Stimulated activated CD4-positive, alpha-beta T cell treated with anti-CD3 and anti-CD28 coated beads, Interleukin-2, amount 100 ng/mL, for 24 hours (primary cell): ENCODE measurements at regions not wholly inside any gene's neighbourhood (a gene's known extent, or its start where the extent isn't known, plus 50 kb on each side); places are given as distances from the start of the nearest gene placed in this dataset.

Experiments
- DNase-seq, 2 donors: peaks; one replicate each; pipeline ENCODE4 v3.0.0-alpha.2; 2020

GRCh38 chr2:107242811-107243210, 356.8 kb upstream of the ST6GAL2 start:
- DNase-seq = no peak

GRCh38 chr2:107248932-107249331, 363.0 kb upstream of the ST6GAL2 start:
- no peak for DNase-seq

- DNase-seq = no peak
Observed at GRCh38 chr2:107255744-107256143, 369.8 kb upstream of the ST6GAL2 start.

GRCh38 chr2:107258531-107259407, 372.8 kb upstream of the ST6GAL2 start:
- no peak for DNase-seq

GRCh38 chr2:107259408-107260195, 373.6 kb upstream of the ST6GAL2 start:
- DNase-seq = no peak

GRCh38 chr2:107263628-107264027, 377.7 kb upstream of the ST6GAL2 start:
- no peak for DNase-seq

- no peak for DNase-seq
Observed at GRCh38 chr2:107264184-107264583, 378.2 kb upstream of the ST6GAL2 start.

GRCh38 chr2:107266555-107266954, 380.6 kb upstream of the ST6GAL2 start:
- DNase-seq = no peak

- no peak for DNase-seq
Observed at GRCh38 chr2:107267086-107267485, 381.1 kb upstream of the ST6GAL2 start.

- no peak for DNase-seq
Observed at GRCh38 chr2:107276034-107276433, 390.1 kb upstream of the ST6GAL2 start.

- no peak for DNase-seq
Observed at GRCh38 chr2:107278672-107279071, 392.7 kb upstream of the ST6GAL2 start.

GRCh38 chr2:107281637-107282036, 395.7 kb upstream of the ST6GAL2 start:
- DNase-seq = no peak

GRCh38 chr2:107282135-107282534, 396.2 kb upstream of the ST6GAL2 start:
- no peak for DNase-seq

GRCh38 chr2:107285621-107286299, 399.8 kb upstream of the ST6GAL2 start:
- no peak for DNase-seq

GRCh38 chr2:107290041-107290440, 404.1 kb upstream of the ST6GAL2 start:
- no peak for DNase-seq

- no peak for DNase-seq
Observed at GRCh38 chr2:107303964-107304363, 418.0 kb upstream of the ST6GAL2 start.

GRCh38 chr2:107305966-107306365, 420.0 kb upstream of the ST6GAL2 start:
- no peak for DNase-seq

- DNase-seq = no peak
Observed at GRCh38 chr2:107306881-107307280, 420.9 kb upstream of the ST6GAL2 start.

GRCh38 chr2:107308835-107309234, 422.9 kb upstream of the ST6GAL2 start:
- no peak for DNase-seq

GRCh38 chr2:107312240-107312639, 426.3 kb upstream of the ST6GAL2 start:
- no peak for DNase-seq

- DNase-seq = no peak
Observed at GRCh38 chr2:107313316-107313715, 427.3 kb upstream of the ST6GAL2 start.

GRCh38 chr2:107320881-107321280, 434.9 kb upstream of the ST6GAL2 start:
- no peak for DNase-seq

- no peak for DNase-seq
Observed at GRCh38 chr2:107322416-107322815, 436.4 kb upstream of the ST6GAL2 start.
